Fibroblast of villous mesenchyme (primary cell): ENCODE measurements at regions not wholly inside any gene's neighbourhood (a gene's known extent, or its start where the extent isn't known, plus 50 kb on each side); places are given as distances from the start of the nearest gene placed in this dataset.

ENCODE experiments used
- DNase-seq: peaks from one replicate; pipeline ENCODE4 v3.0.0-alpha.2; 2010; ENCODE audit warnings: low read depth
- H3K4me3 ChIP-seq: 2 replicates; pipeline ENCODE4 v1.5.1; 2011; ENCODE audit warnings: low read depth, mild to moderate bottlenecking, low read length
- TF ChIP-seq, protein P1 (sequence below): IDR thresholded peaks from 2 replicates; pipeline ENCODE4 v1.5.1; 2012; ENCODE audit warnings: low read depth, mild to moderate bottlenecking, low read length; ENCODE audit not compliant: insufficient read depth

- H3K4me3 ChIP-seq, result no peak overlapping the region
- TF ChIP-seq, protein P1, sequence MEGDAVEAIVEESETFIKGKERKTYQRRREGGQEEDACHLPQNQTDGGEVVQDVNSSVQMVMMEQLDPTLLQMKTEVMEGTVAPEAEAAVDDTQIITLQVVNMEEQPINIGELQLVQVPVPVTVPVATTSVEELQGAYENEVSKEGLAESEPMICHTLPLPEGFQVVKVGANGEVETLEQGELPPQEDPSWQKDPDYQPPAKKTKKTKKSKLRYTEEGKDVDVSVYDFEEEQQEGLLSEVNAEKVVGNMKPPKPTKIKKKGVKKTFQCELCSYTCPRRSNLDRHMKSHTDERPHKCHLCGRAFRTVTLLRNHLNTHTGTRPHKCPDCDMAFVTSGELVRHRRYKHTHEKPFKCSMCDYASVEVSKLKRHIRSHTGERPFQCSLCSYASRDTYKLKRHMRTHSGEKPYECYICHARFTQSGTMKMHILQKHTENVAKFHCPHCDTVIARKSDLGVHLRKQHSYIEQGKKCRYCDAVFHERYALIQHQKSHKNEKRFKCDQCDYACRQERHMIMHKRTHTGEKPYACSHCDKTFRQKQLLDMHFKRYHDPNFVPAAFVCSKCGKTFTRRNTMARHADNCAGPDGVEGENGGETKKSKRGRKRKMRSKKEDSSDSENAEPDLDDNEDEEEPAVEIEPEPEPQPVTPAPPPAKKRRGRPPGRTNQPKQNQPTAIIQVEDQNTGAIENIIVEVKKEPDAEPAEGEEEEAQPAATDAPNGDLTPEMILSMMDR, result no peak
These were observed 321.3 kb upstream of the TMEM229A start for GRCh38 chr7:124354201-124354600.

GRCh38 chr7:124351950-124352349, 319.1 kb upstream of the TMEM229A start:
- H3K4me3 ChIP-seq, result no peak overlapping the region
- TF ChIP-seq, protein P1, result no peak
- no peak for DNase-seq

More at GRCh38 chr7:124354201-124354600, 321.3 kb upstream of the TMEM229A start:
- no peak for DNase-seq

GRCh38 chr7:124349443-124349842, 316.6 kb upstream of the TMEM229A start:
- no peak for DNase-seq
- TF ChIP-seq, protein P1, result no peak
- no peak overlapping the region for H3K4me3 ChIP-seq

DNA sequence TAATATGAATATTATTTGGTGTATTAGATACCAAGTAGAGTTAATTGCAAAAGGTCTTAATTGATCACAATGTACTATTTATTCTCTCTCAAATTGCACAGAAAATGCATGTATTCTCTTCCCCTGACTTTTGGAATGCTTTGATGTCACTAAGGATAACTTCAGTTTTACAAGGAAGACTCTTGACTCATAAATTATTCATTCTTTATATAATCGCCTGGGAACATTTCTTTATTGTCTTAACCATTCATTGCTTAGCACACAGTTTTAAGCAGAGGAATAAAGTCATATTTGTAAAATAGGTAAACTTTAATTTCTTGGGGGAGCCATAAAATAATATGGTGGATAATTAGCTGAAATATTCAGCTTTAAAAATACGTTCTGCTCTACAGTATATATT, 306.0 kb upstream of the TMEM229A start:
- no peak overlapping the region for H3K4me3 ChIP-seq
- TF ChIP-seq, protein P1, result no peak
- no peak for DNase-seq

- DNase-seq, result no peak
- TF ChIP-seq, protein P1, result no peak
- no peak overlapping the region for H3K4me3 ChIP-seq
These were observed 298.0 kb upstream of the TMEM229A start for GRCh38 chr7:124330731-124331407.

DNA sequence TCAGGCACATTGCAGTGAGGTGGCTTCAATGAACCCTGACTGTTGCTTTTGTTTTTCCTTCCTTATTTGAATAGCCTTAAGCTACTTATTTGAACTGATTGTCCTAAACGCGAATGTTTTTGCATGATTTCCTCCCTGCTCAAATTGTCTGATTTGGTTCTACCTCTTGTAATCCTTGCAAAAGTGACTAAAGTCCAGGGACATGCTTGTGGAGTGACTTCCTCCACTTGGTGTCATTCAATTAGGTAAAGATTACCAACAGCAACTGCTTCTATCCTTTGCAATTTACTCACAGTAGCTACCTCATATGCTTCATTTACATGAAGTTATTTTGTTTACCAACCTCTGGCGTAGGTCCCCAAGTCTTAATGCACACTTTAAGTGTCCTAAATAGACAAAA, 295.9 kb upstream of the TMEM229A start:
- no peak for DNase-seq
- TF ChIP-seq, protein P1, result no peak
- no peak overlapping the region for H3K4me3 ChIP-seq

GRCh38 chr7:124324262-124324661, 291.4 kb upstream of the TMEM229A start:
- DNase-seq, result no peak
- no peak overlapping the region for H3K4me3 ChIP-seq
- TF ChIP-seq, protein P1, result no peak
